ENCODE measurements at regions not wholly inside any gene's neighbourhood (a gene's known extent, or its start where the extent isn't known, plus 50 kb on each side); places are given as distances from the start of the nearest gene placed in this dataset.

- H3K4me3 ChIP-seq (ENCODE audit: low read length in 2 of 2), result no peak overlapping the region
- no peaks in the 10 kb centered on the region for H3K27me3 ChIP-seq (ENCODE audit: control insufficient read depth in 3 of 3, insufficient read depth in 3 of 3, low read depth in 1 of 3, low read length in 3 of 3)
- no peak overlapping the region for H2BK12ac ChIP-seq (ENCODE audit: low read length)
- no peak overlapping the region for H2BK15ac ChIP-seq (ENCODE audit: low read length)
- H3K79me1 ChIP-seq (ENCODE audit: low read depth, low read length), result no peaks in the 10 kb centered on the region
- no peak overlapping the region for H3K27ac ChIP-seq (replicated peaks; ENCODE audit: low read length)
- H3K18ac ChIP-seq (ENCODE audit: low read length), result peak overlapping the region; percentile 15
- no peak overlapping the region for H2BK120ac ChIP-seq (ENCODE audit: low read depth, low read length)
- DNase-seq (ENCODE audit: low spot score), result peak; percentile 21
- no peak overlapping the region for H2AK5ac ChIP-seq (ENCODE audit: low read depth, low read length)
- H3K4me1 ChIP-seq (ENCODE audit: control insufficient read depth in 2 of 2, insufficient read depth in 1 of 2, low read depth in 1 of 2, low read length in 2 of 2), result peaks cover 8 to 10% of the 10 kb centered on the region in 2 donors
- H3K14ac ChIP-seq (ENCODE audit: low read length), result peak overlapping the region; percentile 27
- no peak overlapping the region for H3K23ac ChIP-seq (ENCODE audit: low read depth, low read length, poor library complexity)
- no peaks in the 10 kb centered on the region for H3K9me3 ChIP-seq (replicated peaks in 1 of 2; ENCODE audit: control insufficient read depth in 2 of 2, insufficient read depth in 1 of 2, low read depth in 1 of 2, low read length in 2 of 2)
- H3K4ac ChIP-seq (ENCODE audit: low read length), result no peak overlapping the region
- no peak overlapping the region for H4K8ac ChIP-seq (ENCODE audit: low read depth, low read length)
- no CpG with 5 or more reads among the region's 6 CpGs for WGBS, 2 donors (ENCODE audit: extremely low coverage in 2 of 2, insufficient read length in 2 of 2, insufficient replicate concordance in 1 of 2)
- no peak overlapping the region for H4K91ac ChIP-seq (ENCODE audit: low read depth, low read length, poor library complexity)
- no peaks in the 10 kb centered on the region for H3K36me3 ChIP-seq (replicated peaks in 1 of 2; ENCODE audit: control insufficient read depth in 2 of 2, insufficient read depth in 2 of 2, low read length in 2 of 2)
- peak overlapping the region; percentile 90 for H2AFZ ChIP-seq (ENCODE audit: low read length)
- no peak overlapping the region for H3K4me2 ChIP-seq (ENCODE audit: insufficient read depth, low read length, poor library complexity, severe bottlenecking)
- no peak overlapping the region for H2BK5ac ChIP-seq (ENCODE audit: low read length)
- no peak overlapping the region for H3K9ac ChIP-seq (ENCODE audit: low read depth, low read length, poor library complexity)
Measured at GRCh38 chr18:39389800-39390379, 1824.3 kb upstream of the CELF4 start.

GRCh38 chr18:39380866-39381265, 1815.3 kb upstream of the CELF4 start:
- DNase-seq (ENCODE audit: low spot score), result peak; percentile 58
- peak overlapping the region; percentile 55 for H2AFZ ChIP-seq (ENCODE audit: low read length)
- WGBS, 2 donors (ENCODE audit: extremely low coverage in 2 of 2, insufficient read length in 2 of 2, insufficient replicate concordance in 1 of 2), result no CpG with 5 or more reads among the region's 9 CpGs
- peak overlapping the region; percentile 71 for H3K27ac ChIP-seq (replicated peaks; ENCODE audit: low read length)
- H3K36me3 ChIP-seq (replicated peaks in 1 of 2; ENCODE audit: control insufficient read depth in 2 of 2, insufficient read depth in 2 of 2, low read length in 2 of 2), result no peaks in the 10 kb centered on the region
- H3K23ac ChIP-seq (ENCODE audit: low read depth, low read length, poor library complexity), result no peak overlapping the region
- no peak overlapping the region for H2BK5ac ChIP-seq (ENCODE audit: low read length)
- no peak overlapping the region for H2BK120ac ChIP-seq (ENCODE audit: low read depth, low read length)
- H3K9me3 ChIP-seq (replicated peaks in 1 of 2; ENCODE audit: control insufficient read depth in 2 of 2, insufficient read depth in 1 of 2, low read depth in 1 of 2, low read length in 2 of 2), result no peaks in the 10 kb centered on the region
- H3K4me1 ChIP-seq (ENCODE audit: control insufficient read depth in 2 of 2, insufficient read depth in 1 of 2, low read depth in 1 of 2, low read length in 2 of 2), result peaks cover 8 to 20% of the 10 kb centered on the region in 2 donors
- H4K91ac ChIP-seq (ENCODE audit: low read depth, low read length, poor library complexity), result no peak overlapping the region
- H3K14ac ChIP-seq (ENCODE audit: low read length), result no peak overlapping the region
- H2AK5ac ChIP-seq (ENCODE audit: low read depth, low read length), result no peak overlapping the region
- no peaks in the 10 kb centered on the region for H3K79me1 ChIP-seq (ENCODE audit: low read depth, low read length)
- H3K4me2 ChIP-seq (ENCODE audit: insufficient read depth, low read length, poor library complexity, severe bottlenecking), result peak overlapping the region; percentile 43
- H3K4me3 ChIP-seq (ENCODE audit: low read length in 2 of 2), result peak overlapping the region in 1 of 2 donors; percentile 1
- H2BK12ac ChIP-seq (ENCODE audit: low read length), result no peak overlapping the region
- no peak overlapping the region for H3K18ac ChIP-seq (ENCODE audit: low read length)
- no peaks in the 10 kb centered on the region for H3K27me3 ChIP-seq (ENCODE audit: control insufficient read depth in 3 of 3, insufficient read depth in 3 of 3, low read depth in 1 of 3, low read length in 3 of 3)
- no peak overlapping the region for H2BK15ac ChIP-seq (ENCODE audit: low read length)
- no peak overlapping the region for H3K4ac ChIP-seq (ENCODE audit: low read length)
- no peak overlapping the region for H4K8ac ChIP-seq (ENCODE audit: low read depth, low read length)
- H3K9ac ChIP-seq (ENCODE audit: low read depth, low read length, poor library complexity), result no peak overlapping the region

GRCh38 chr18:39380186-39380725, 1814.7 kb upstream of the CELF4 start:
- Histone ChIP-seq H3K4me1 (ENCODE audit: control insufficient read depth in 2 of 2, insufficient read depth in 1 of 2, low read depth in 1 of 2, low read length in 2 of 2) (peaks cover 8 to 20% of the 10 kb centered on the region in 2 donors), H2BK5ac (ENCODE audit: low read length) (no peak overlapping the region), H3K27ac (replicated peaks; ENCODE audit: low read length) (peak overlapping the region; percentile 71), H2BK12ac (ENCODE audit: low read length) (no peak overlapping the region), H3K4ac (ENCODE audit: low read length) (no peak overlapping the region), H3K4me2 (ENCODE audit: insufficient read depth, low read length, poor library complexity, severe bottlenecking) (peak overlapping the region; percentile 20), H3K36me3 (replicated peaks in 1 of 2; ENCODE audit: control insufficient read depth in 2 of 2, insufficient read depth in 2 of 2, low read length in 2 of 2) (no peaks in the 10 kb centered on the region), H2AFZ (ENCODE audit: low read length) (peak overlapping the region; percentile 55), H3K18ac (ENCODE audit: low read length) (no peak overlapping the region), H3K4me3 (ENCODE audit: low read length in 2 of 2) (peak overlapping the region in 1 of 2 donors; percentile 1), H2BK120ac (ENCODE audit: low read depth, low read length) (no peak overlapping the region), H3K9me3 (replicated peaks in 1 of 2; ENCODE audit: control insufficient read depth in 2 of 2, insufficient read depth in 1 of 2, low read depth in 1 of 2, low read length in 2 of 2) (no peaks in the 10 kb centered on the region), H2BK15ac (ENCODE audit: low read length) (no peak overlapping the region), H3K27me3 (ENCODE audit: control insufficient read depth in 3 of 3, insufficient read depth in 3 of 3, low read depth in 1 of 3, low read length in 3 of 3) (no peaks in the 10 kb centered on the region), H3K14ac (ENCODE audit: low read length) (no peak overlapping the region), H2AK5ac (ENCODE audit: low read depth, low read length) (no peak overlapping the region), H4K8ac (ENCODE audit: low read depth, low read length) (no peak overlapping the region), H3K79me1 (ENCODE audit: low read depth, low read length) (no peaks in the 10 kb centered on the region), H4K91ac (ENCODE audit: low read depth, low read length, poor library complexity) (no peak overlapping the region), H3K9ac (ENCODE audit: low read depth, low read length, poor library complexity) (no peak overlapping the region), H3K23ac (ENCODE audit: low read depth, low read length, poor library complexity) (no peak overlapping the region)
- DNase-seq (ENCODE audit: low spot score), result no peak
- WGBS, 2 donors (ENCODE audit: extremely low coverage in 2 of 2, insufficient read length in 2 of 2, insufficient replicate concordance in 1 of 2), result no CpG with 5 or more reads among the region's 3 CpGs

- Histone ChIP-seq H2BK5ac (ENCODE audit: low read length) (no peak overlapping the region), H2BK12ac (ENCODE audit: low read length) (no peak overlapping the region), H3K9ac (ENCODE audit: low read depth, low read length, poor library complexity) (no peak overlapping the region), H3K4me3 (ENCODE audit: low read length in 2 of 2) (no peak overlapping the region), H2BK15ac (ENCODE audit: low read length) (no peak overlapping the region), H3K14ac (ENCODE audit: low read length) (no peak overlapping the region), H4K91ac (ENCODE audit: low read depth, low read length, poor library complexity) (no peak overlapping the region), H4K8ac (ENCODE audit: low read depth, low read length) (no peak overlapping the region), H3K23ac (ENCODE audit: low read depth, low read length, poor library complexity) (no peak overlapping the region), H3K36me3 (replicated peaks in 1 of 2; ENCODE audit: control insufficient read depth in 2 of 2, insufficient read depth in 2 of 2, low read length in 2 of 2) (no peaks in the 10 kb centered on the region), H3K27me3 (ENCODE audit: control insufficient read depth in 3 of 3, insufficient read depth in 3 of 3, low read depth in 1 of 3, low read length in 3 of 3) (no peaks in the 10 kb centered on the region), H3K79me1 (ENCODE audit: low read depth, low read length) (no peaks in the 10 kb centered on the region), H2BK120ac (ENCODE audit: low read depth, low read length) (no peak overlapping the region), H3K4me2 (ENCODE audit: insufficient read depth, low read length, poor library complexity, severe bottlenecking) (no peak overlapping the region), H2AFZ (ENCODE audit: low read length) (no peak overlapping the region), H3K18ac (ENCODE audit: low read length) (no peak overlapping the region), H2AK5ac (ENCODE audit: low read depth, low read length) (no peak overlapping the region), H3K9me3 (replicated peaks in 1 of 2; ENCODE audit: control insufficient read depth in 2 of 2, insufficient read depth in 1 of 2, low read depth in 1 of 2, low read length in 2 of 2) (no peaks in the 10 kb centered on the region), H3K27ac (replicated peaks; ENCODE audit: low read length) (no peak overlapping the region), H3K4ac (ENCODE audit: low read length) (no peak overlapping the region), H3K4me1 (ENCODE audit: control insufficient read depth in 2 of 2, insufficient read depth in 1 of 2, low read depth in 1 of 2, low read length in 2 of 2) (peaks cover 0 to 4% of the 10 kb centered on the region in 2 donors)
- DNase-seq (ENCODE audit: low spot score), result no peak
- WGBS, 2 donors (ENCODE audit: extremely low coverage in 2 of 2, insufficient read length in 2 of 2, insufficient replicate concordance in 1 of 2), result no CpG with 5 or more reads among the region's 2 CpGs
Measured at GRCh38 chr18:39375066-39375465, 1809.5 kb upstream of the CELF4 start.

Data from neuronal stem cell (in vitro differentiated cells).